HUES6 (cell line): ENCODE measurements at regions not wholly inside any gene's neighbourhood (a gene's known extent, or its start where the extent isn't known, plus 50 kb on each side); places are given as distances from the start of the nearest gene placed in this dataset.
A peak's percentile ranks its signal among the peaks of the same experiment; 100 is the strongest.

ENCODE experiments used
- H3K27ac ChIP-seq: 2 replicates; pipeline ENCODE4 v1.7.0; 2013; ENCODE audit warnings: low read depth, mild to moderate bottlenecking, low read length, inconsistent platforms
- H3K27me3 ChIP-seq: 2 replicates; pipeline ENCODE4 v1.6.1; 2013; ENCODE audit warnings: low read length; ENCODE audit not compliant: control insufficient read depth, insufficient read depth
- H3K36me3 ChIP-seq: 2 replicates; pipeline ENCODE4 v1.6.1; 2013; ENCODE audit warnings: low read length; ENCODE audit not compliant: control insufficient read depth, insufficient read depth
- H3K4me1 ChIP-seq: 2 replicates; pipeline ENCODE4 v1.6.1; 2013; ENCODE audit warnings: low read length; ENCODE audit not compliant: control insufficient read depth, insufficient read depth
- H3K4me3 ChIP-seq: 2 replicates; pipeline ENCODE4 v1.5.1; 2013; ENCODE audit warnings: low read depth, low read length
- H3K9ac ChIP-seq: one replicate; pipeline ENCODE4 v1.6.1; 2013; ENCODE audit warnings: mild to moderate bottlenecking, low read length
- H3K9me3 ChIP-seq: 2 replicates; pipeline ENCODE4 v1.6.1; 2013; ENCODE audit warnings: low read depth, low read length; ENCODE audit not compliant: control insufficient read depth, insufficient read depth

DNA sequence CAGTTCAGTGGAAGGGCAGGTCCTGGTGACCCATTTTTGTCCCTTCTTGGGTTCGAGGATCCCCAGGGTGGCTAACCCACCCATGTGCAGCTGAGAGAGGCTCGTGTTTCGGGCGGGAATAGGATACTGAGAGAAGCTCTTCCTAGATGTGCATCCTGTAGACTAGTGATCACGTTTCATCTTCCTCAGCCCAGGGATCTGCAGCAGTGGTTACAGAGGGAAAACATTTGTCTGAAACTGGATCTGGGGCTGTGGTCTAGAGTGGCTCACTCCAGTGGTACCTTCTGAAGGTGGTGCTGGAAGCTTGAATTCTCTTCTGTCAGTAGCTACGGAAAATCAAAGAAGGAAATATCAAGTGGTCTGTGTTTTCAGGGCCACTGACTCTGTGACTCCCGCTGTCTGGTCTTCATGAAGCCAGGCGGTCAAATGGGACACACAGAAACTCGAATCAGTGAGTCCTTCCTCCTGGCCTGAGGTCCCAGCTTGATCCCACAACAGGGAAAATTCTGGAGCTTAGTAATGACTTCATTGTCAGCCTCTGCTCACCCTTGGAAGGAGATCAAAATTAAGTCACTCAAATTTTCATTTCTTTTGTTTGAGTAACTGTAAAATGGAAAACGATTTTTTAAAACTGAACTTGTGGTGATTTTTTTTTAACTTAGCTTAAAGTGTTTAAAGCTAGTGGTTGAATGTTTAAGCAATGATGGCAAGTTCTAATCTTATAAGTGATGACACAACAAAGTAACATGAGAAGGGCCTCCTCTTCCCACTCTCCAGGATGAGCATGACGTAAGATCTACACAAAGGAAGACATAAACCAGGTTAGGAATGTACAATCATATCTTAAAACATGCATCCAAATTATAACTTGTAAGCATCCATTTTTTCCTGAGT is 469.3 kb upstream of the KLF6 start:
- Histone ChIP-seq H3K27me3 (no peaks in the 10 kb centered on the region), H3K4me3 (no peak overlapping the region), H3K4me1 (no peaks in the 10 kb centered on the region), H3K9ac (no peak overlapping the region), H3K9me3 (no peaks in the 10 kb centered on the region), H3K27ac (no peak overlapping the region), H3K36me3 (no peaks in the 10 kb centered on the region)

DNA sequence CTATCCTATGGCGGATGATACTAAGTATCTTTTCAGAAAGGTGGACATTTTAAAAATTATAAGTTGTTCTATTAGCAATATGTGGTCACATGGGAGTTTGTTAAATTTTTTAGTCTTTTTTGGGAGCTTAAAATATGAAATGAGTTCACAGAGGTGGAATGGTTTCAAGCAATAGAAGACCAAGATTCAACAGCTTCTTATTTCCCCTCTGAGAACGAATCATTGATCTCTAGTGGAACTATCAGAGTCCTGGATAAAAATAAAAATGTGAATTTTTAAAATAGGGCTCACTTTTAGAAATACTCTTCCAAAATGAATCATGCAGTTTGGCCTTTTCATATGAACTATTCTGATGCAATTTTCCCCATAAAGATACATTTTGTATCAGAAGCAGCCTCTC is 467.7 kb upstream of the KLF6 start:
- no peaks in the 10 kb centered on the region for H3K4me1 ChIP-seq
- no peak overlapping the region for H3K9ac ChIP-seq
- no peak overlapping the region for H3K27ac ChIP-seq
- H3K4me3 ChIP-seq, result no peak overlapping the region
- H3K27me3 ChIP-seq, result no peaks in the 10 kb centered on the region
- no peaks in the 10 kb centered on the region for H3K36me3 ChIP-seq
- H3K9me3 ChIP-seq, result no peaks in the 10 kb centered on the region

DNA sequence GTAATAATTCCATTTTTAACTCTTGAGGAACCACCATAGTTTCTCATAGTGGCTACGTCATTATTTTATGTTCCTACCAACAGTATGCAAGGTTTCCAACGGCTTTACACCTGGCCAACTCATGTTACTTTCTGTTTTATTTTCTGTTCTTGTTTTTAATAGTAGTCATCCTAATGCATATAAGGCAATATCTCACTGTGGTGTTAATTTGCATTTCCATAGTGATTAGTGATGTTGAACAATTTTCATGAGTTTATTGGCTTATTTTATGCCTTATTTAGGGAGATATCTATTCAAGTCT is 465.5 kb upstream of the KLF6 start:
- no peak overlapping the region for H3K27ac ChIP-seq
- no peaks in the 10 kb centered on the region for H3K27me3 ChIP-seq
- H3K4me3 ChIP-seq, result no peak overlapping the region
- H3K9me3 ChIP-seq, result no peaks in the 10 kb centered on the region
- no peaks in the 10 kb centered on the region for H3K4me1 ChIP-seq
- H3K9ac ChIP-seq, result no peak overlapping the region
- H3K36me3 ChIP-seq, result no peaks in the 10 kb centered on the region

DNA sequence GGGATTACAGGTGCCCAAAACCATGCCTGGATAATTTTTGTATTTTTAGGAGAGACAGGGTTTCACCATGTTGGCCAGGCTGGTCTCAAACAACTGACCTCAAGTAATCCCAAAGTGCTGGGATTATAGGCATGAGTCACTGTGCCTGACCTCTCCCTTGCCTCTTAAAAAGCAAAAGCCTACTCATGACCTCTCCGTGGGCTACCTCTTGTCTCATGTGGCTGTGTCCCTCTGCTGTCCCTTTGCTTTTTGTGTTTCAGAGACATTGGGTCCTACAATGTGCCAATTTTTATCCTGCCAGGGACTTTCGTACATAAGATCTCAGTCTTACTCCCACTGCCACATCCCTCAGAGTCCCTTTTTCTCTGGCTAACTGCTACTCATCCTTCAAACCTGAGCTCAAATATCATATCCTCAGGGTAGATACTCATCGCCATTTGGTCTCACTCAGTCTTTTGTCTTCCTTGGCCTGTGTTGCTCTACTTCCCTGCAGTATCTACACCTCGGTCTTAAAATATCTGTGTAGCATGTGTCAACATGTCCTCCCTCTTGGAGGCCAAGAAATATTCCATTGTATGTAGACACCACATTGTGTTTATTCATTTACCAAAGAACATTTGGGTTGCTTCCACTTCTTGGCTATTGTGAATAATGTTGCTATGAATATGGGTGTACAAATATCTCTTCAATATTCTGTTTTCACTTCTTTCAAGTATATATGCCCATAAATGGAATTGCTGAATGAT is 465.0 kb upstream of the KLF6 start:
- Histone ChIP-seq H3K4me3 (no peak overlapping the region), H3K4me1 (no peaks in the 10 kb centered on the region), H3K27ac (no peak overlapping the region)

DNA sequence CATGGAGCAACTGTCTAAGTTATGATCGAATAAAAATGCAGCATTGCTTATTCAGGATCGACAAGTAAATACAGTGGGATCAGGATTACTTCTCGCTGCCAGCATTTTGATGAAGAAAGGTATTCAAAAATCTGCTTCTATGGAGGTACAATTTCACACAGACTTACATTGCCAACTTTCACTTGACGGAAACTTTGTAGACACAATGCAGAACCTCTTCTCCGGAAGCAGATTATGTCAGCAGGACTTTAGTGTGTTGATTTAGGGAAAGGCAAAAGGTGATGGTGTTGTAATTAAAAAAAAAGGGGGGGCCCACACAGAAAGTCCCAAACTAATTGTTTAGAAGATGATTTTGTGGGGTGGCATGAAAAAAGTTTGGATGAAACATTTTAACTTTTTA is 462.4 kb upstream of the KLF6 start:
- no peak overlapping the region for H3K27ac ChIP-seq
- no peaks in the 10 kb centered on the region for H3K9me3 ChIP-seq
- peaks cover 6% of the 10 kb centered on the region; the same call in 1 of the 2 replicates for H3K4me1 ChIP-seq
- H3K27me3 ChIP-seq, result no peaks in the 10 kb centered on the region
- H3K4me3 ChIP-seq, result no peak overlapping the region
- H3K9ac ChIP-seq, result no peak overlapping the region
- H3K36me3 ChIP-seq, result no peaks in the 10 kb centered on the region

More for the DNA sequence above, 465.0 kb upstream of the KLF6 start:
- Histone ChIP-seq H3K9me3 (no peaks in the 10 kb centered on the region), H3K9ac (no peak overlapping the region), H3K36me3 (no peaks in the 10 kb centered on the region), H3K27me3 (no peaks in the 10 kb centered on the region)

DNA sequence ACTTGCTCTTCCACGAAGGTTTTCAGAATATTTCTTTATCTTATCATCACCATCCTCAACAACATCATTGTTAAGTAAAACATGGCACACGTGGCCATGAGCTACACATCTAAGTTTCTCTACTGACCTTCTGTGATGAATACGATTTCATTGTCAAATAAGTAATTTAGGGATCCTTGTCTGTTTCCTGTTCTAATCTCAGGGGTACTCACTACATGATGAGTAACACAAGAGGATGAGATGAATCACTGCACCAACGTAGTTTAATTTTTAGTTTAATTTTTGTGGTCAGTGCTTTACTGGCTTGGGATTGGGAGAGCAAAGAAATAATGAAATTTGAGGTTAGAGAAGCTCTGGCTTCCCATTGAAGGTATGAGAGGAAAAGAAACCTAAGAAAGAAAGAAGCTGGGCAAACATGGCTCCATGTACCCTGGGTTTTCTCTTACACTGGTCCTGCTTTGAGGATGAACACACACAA is 461.9 kb upstream of the KLF6 start:
- Histone ChIP-seq H3K27me3 (no peaks in the 10 kb centered on the region), H3K36me3 (no peaks in the 10 kb centered on the region), H3K27ac (no peak overlapping the region), H3K9ac (no peak overlapping the region), H3K4me3 (no peak overlapping the region), H3K4me1 (peaks cover 9% of the 10 kb centered on the region), H3K9me3 (no peaks in the 10 kb centered on the region)

DNA sequence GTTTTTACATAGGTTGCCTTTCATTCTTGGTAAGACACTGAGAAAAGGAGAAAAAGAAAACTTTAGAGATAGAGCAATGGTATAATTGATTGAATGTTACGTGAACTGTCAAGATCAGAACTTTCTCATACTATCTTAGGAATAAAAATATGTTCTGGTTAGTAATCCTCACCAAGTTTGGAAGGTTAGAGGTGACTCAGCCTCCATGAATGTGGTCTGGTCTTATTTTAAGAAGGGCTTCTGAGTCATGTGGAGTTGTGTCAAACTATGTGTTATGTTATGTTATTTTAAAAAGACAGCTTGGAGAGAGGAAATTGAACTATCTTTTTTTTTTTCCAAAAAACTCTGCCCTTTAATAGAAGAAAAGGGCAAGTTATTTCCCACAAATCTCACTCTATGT is 458.6 kb upstream of the KLF6 start:
- Histone ChIP-seq H3K4me1 (peaks cover 24% of the 10 kb centered on the region), H3K36me3 (no peaks in the 10 kb centered on the region), H3K27me3 (no peaks in the 10 kb centered on the region), H3K9me3 (no peaks in the 10 kb centered on the region), H3K4me3 (no peak overlapping the region), H3K9ac (no peak overlapping the region), H3K27ac (no peak overlapping the region; the same call in 1 of the 2 replicates)

DNA sequence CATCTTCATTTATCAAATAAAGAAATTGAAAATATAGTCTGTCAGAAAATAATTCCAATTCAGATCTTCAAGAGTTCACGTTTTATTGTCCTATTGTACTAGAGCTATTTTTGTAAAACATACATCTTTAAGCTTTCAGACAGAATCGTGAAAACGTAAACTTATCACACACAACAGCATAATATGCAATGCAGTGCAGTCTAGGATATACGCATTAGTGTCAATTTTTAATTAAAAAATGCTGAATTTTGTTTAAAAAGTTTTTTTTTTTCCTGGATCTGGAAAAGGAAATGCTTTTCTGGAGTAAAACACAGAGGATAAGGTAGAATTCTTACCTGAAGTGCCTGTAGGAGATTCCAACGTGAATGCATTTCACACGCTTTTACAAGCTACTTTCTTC is 458.2 kb upstream of the KLF6 start:
- Histone ChIP-seq H3K9ac (no peak overlapping the region), H3K4me1 (peaks cover 24% of the 10 kb centered on the region), H3K9me3 (no peaks in the 10 kb centered on the region), H3K36me3 (no peaks in the 10 kb centered on the region), H3K27ac (no peak overlapping the region), H3K27me3 (no peaks in the 10 kb centered on the region), H3K4me3 (no peak overlapping the region)

DNA sequence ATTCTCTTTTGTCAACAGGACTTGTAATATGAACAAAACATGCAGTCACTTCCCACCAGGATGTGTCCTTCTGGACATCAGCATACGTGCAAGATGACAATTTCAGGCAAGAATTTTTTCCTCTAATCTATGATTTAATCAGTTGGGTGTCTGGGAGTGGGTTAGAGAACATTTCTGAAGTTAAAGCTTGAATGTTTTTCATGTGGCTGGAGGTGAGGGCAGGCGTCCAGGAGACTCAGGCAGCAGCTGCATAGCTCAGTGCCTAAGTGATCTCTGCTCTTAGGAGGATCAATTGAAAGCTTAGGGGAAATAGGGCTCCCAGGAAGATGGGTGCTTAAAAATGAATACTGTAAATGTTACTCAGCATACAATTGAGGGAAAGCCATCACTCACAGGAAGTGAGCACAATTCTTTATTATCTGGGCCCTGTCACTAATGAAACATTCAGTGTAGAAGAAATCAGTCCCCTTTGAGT is 457.6 kb upstream of the KLF6 start:
- Histone ChIP-seq H3K27me3 (no peaks in the 10 kb centered on the region), H3K9ac (no peak overlapping the region), H3K27ac (no peak overlapping the region), H3K4me1 (peaks cover 24% of the 10 kb centered on the region), H3K36me3 (no peaks in the 10 kb centered on the region), H3K4me3 (no peak overlapping the region), H3K9me3 (no peaks in the 10 kb centered on the region)

DNA sequence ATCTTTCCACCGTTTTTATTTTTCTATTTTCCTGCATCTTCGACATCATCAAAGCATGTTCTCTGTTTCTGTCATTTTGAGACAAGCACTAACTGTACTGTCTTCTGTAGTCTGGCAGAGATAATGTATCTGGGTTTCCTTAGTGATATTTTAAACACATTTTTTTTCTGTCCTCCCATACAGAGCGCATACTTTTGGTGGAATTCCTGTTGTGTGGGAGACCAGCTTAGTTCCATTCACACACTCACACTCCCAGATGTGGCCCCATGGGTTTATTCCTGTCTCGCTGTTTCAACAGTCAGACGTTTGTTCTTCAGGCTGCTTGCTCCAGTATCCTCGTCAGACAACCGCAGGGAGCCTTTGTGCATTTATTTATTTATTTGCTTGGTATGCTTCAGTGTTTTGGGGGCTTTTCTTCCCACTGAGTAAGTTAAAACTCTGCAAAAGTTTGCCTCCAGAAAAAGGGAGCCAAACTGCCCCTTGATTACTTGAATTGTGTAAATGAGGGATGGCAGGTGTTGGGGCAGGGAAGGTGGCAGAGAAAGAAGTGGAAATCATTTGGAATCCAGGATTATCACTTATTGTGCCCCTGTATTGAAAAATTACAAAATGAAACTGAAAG is 456.8 kb upstream of the KLF6 start:
- no peak overlapping the region for H3K4me3 ChIP-seq

More for the DNA sequence above, 456.8 kb upstream of the KLF6 start:
- H3K27ac ChIP-seq, result peak overlapping the region; percentile 59; the same call in 1 of the 2 replicates
- no peaks in the 10 kb centered on the region for H3K27me3 ChIP-seq
- H3K36me3 ChIP-seq, result no peaks in the 10 kb centered on the region
- no peaks in the 10 kb centered on the region for H3K9me3 ChIP-seq
- no peak overlapping the region for H3K9ac ChIP-seq
- peaks cover 24% of the 10 kb centered on the region for H3K4me1 ChIP-seq
